NOMO-1 (cell line): ENCODE measurements at regions not wholly inside any gene's neighbourhood (a gene's known extent, or its start where the extent isn't known, plus 50 kb on each side); places are given as distances from the start of the nearest gene placed in this dataset.
"Not testable (repeated sequence)": the region's sequence is repeated elsewhere in the genome, so short reads cannot be mapped to it uniquely, and the experiment has no call there.

Experiments used
- DNase-seq, 2 experiments: peaks; one replicate each; lab custom pipeline; 2025; ENCODE audit not compliant: unreplicated experiment in 2 of 2; lab: John Stamatoyannopoulos, UW

- no peak for DNase-seq
Measured at GRCh38 chr1:187936667-187937066, 1107.9 kb downstream of the PLA2G4A start.

GRCh38 chr1:187938092-187938491, 1109.3 kb downstream of the PLA2G4A start:
- no peak for DNase-seq

- DNase-seq, result no peak
Measured at GRCh38 chr1:187942986-187943385, 1114.2 kb downstream of the PLA2G4A start.

GRCh38 chr1:187943606-187944403, 1115.1 kb downstream of the PLA2G4A start:
- DNase-seq, result no peak

- not testable (repeated sequence) for DNase-seq
Measured at GRCh38 chr1:187946661-187947060, 1117.9 kb downstream of the PLA2G4A start.

GRCh38 chr1:187947359-187947758, 1118.6 kb downstream of the PLA2G4A start:
- DNase-seq, result no peak

GRCh38 chr1:187948170-187948794, 1119.5 kb downstream of the PLA2G4A start:
- DNase-seq, result no peak

GRCh38 chr1:187949567-187949966, 1120.8 kb downstream of the PLA2G4A start:
- no peak for DNase-seq

- DNase-seq, result no peak
Measured at GRCh38 chr1:187951817-187952216, 1123.1 kb downstream of the PLA2G4A start.

GRCh38 chr1:187952446-187952845, 1123.7 kb downstream of the PLA2G4A start:
- no peak for DNase-seq

- no peak for DNase-seq
Measured at GRCh38 chr1:187956975-187957374, 1128.2 kb downstream of the PLA2G4A start.

GRCh38 chr1:187958207-187958606, 1129.5 kb downstream of the PLA2G4A start:
- no peak for DNase-seq

GRCh38 chr1:187959062-187959461, 1130.3 kb downstream of the PLA2G4A start:
- DNase-seq, result no peak

- no peak for DNase-seq
Measured at GRCh38 chr1:187960125-187960638, 1131.4 kb downstream of the PLA2G4A start.

GRCh38 chr1:187961895-187962294, 1133.1 kb downstream of the PLA2G4A start:
- DNase-seq, result no peak

- no peak for DNase-seq
Measured at GRCh38 chr1:187971851-187972250, 1143.1 kb downstream of the PLA2G4A start.

- no peak for DNase-seq
Measured at GRCh38 chr1:187977298-187977697, 1148.5 kb downstream of the PLA2G4A start.

- DNase-seq, result no peak
Measured at GRCh38 chr1:187985145-187985896, 1156.6 kb downstream of the PLA2G4A start.

GRCh38 chr1:187985897-187986654, 1157.3 kb downstream of the PLA2G4A start:
- DNase-seq, result no peak

- no peak for DNase-seq
Measured at GRCh38 chr1:187987236-187987776, 1158.6 kb downstream of the PLA2G4A start.
